GM18907 (cell line): ENCODE measurements at regions not wholly inside any gene's neighbourhood (a gene's known extent, or its start where the extent isn't known, plus 50 kb on each side); places are given as distances from the start of the nearest gene placed in this dataset.
"Not testable (repeated sequence)": the region's sequence is repeated elsewhere in the genome, so short reads cannot be mapped to it uniquely, and the experiment has no call there.

ENCODE experiments used
- ATAC-seq: cut with Tn5 transposase; IDR thresholded peaks from one replicate; pipeline ENCODE4 v1.9.1; 2021; ENCODE audit warnings: mild to moderate bottlenecking, moderate library complexity; ENCODE audit not compliant: unreplicated experiment

DNA sequence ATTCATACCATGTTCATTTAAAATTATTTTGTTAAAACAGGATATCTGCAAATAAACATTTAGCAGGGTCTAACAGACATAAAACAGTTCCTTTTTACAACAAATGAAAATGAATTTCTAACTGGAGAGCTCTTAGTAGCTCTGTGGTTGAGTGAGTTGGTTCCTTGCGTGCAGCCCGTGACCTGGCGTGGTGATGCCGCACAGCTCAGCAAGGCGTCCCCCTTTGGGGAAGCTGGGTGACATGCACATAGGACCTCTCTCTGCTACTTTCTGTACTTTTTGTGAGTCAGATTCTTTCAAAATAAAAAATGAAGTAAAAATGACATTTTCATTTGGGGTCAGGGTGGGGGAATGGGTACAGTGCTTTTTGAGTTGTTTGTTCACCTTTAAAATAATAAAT is 75.9 kb downstream of the NPIPB11 start:
- not testable (repeated sequence) for ATAC-seq

DNA sequence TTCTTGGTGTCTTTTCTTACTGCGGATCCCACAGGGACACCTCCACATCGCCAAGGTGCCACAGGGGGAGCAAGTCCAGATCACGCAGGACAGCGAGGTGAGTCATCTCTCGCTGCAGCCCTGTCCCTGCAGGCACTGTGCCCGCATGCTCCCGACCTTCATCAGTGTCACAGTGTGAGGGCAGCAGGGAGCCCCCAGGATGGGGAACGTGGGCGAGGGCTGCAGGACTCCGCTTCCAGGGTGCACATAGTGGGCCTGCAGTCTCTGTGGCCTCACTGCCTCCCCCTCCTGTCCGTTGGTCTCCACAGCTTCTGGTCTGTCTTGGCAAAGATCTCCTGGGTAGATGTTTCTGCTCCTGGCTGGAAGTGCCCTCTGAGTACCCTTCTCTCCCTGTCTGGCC is 78.0 kb downstream of the NPIPB11 start:
- ATAC-seq, result not testable (repeated sequence)

DNA sequence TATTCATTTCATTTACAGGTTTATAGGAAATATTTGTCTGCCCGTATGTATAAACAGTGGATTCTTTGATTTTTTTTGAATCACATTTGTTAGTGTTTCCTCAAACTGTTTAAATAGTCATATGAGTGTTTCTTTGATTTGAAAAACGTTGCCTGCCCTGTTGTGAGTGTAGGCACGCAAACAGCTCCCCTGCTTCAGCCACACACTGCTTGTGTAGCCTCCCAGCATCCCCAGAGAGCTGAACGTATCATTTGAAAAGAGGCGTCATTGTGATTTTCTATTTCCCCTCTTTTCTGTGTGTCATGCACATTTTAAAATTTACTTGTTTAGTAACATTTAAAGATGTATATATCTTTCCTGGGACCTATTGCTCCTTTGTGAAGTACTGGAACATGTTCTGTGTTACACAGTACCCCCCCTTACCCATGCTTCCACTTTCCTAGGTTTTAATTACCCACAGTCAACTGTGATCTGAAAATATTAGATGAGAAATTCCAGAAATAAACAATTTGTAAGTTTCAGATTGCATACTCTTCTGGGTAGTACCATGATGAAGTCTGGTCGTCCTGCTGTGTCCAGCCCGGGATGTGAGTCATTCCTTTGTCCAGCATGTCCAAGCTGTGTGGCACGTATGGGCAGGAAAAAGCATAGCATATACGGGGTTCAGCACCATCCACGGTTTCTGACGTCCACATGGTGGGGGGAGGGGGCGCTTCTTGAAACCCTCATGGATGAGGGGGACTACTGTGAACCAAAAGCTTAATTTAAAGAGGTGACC is 78.7 kb downstream of the NPIPB11 start:
- ATAC-seq, result not testable (repeated sequence)

DNA sequence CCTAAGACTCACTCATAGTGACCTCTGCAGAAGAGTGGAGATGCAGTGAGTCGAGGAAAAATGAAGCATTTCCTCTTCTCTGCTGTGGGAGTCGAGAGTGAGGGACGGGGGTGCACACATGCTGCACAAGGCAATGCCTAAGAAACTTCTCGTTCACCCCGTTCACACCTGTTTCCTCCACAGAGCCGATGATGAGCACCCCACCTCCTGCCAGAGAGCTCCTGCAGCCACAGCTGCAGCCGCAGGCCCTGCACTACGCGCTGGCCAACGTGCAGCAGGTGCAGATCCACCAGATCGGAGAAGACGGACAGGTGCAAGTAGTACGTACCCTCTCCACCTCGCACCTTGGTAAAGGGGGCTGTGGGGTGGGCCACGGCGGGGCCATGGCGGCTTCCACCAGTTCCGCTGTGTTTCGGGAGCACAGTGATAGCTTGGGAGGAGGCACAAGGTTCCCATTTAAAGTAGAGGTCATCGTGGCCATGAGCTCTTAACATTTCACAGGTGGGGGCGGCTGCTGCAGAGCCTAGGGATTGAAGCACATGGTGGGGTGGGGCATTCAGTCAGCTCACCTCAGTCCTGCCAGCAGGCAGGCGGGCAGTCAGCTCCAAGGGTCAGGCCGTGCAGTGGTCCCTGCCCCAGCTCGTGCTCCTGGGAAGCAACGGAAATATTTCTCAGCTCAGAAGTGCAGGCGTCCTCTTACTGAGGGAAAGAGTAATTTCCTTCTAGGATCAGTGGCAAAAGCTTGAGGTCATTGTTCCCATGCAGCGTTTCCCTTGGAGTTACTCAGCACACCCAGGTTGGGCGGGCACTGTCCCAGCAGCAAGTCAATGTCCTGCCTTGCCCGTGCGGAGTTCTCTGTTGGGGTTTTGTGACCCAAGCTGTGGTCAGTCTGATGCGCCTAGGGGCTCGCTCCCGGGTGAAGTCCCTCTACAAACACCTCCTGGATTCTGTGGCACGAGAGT is 80.1 kb downstream of the NPIPB11 start:
- not testable (repeated sequence) for ATAC-seq

DNA sequence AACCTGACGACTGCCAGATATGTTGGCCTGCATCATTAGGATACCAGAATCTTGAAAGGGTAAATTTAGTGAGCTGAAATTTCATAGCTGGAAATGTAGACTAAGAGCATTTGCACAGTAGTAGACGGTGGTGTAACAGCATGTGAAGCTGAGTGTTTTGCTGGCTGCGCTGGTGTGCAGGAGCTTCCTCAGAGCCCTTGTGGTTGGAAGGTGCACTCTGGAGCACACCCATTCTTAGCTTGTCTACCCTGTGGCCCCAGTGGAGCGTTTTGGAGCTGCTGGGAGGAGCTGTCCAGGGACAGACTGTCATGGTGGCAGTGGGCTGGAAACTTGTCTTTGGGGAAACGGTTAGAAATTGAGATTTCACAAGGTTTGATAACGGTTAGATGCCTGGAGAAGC is 82.8 kb downstream of the NPIPB11 start:
- not testable (repeated sequence) for ATAC-seq

DNA sequence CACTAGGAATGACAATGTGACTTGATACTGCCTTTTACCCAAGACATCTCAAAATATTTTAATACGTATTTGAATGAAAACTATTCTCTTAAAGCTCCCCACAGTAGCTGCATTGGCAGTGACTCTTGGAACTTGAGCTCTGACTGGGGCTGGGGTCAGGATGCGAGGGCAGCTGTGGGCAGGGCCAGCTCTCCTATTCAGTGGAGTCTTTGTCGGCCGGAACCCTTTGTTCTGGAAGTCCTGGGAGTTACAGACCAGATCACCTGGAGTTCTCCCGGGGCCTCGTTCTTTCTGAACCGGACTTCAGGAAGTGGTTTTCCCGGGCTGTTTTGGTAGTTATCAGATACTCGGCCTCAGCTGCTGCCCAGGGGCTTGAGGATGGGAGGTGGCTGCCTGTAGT is 84.9 kb downstream of the NPIPB11 start:
- no peak for ATAC-seq

DNA sequence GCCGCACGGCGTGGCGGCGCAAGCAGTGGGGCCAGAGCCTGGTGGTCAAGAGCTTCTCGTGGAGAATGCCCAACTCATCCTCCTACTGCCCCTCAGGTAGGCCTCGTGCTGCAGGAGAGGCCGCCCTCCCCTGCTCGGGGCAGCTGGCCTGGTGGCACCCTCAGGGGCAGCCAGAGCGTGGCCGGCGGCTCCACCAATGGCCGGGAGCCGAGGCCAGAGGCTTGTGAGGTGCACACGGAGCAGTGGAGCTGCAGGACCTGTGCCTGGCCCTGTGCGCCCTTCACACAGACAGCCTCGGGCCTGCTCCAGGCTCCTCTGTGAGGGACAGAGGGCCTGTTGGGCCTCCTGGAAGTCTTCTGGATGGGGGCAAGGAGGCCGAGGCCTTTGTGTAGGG is 85.5 kb downstream of the NPIPB11 start:
- no peak for ATAC-seq

DNA sequence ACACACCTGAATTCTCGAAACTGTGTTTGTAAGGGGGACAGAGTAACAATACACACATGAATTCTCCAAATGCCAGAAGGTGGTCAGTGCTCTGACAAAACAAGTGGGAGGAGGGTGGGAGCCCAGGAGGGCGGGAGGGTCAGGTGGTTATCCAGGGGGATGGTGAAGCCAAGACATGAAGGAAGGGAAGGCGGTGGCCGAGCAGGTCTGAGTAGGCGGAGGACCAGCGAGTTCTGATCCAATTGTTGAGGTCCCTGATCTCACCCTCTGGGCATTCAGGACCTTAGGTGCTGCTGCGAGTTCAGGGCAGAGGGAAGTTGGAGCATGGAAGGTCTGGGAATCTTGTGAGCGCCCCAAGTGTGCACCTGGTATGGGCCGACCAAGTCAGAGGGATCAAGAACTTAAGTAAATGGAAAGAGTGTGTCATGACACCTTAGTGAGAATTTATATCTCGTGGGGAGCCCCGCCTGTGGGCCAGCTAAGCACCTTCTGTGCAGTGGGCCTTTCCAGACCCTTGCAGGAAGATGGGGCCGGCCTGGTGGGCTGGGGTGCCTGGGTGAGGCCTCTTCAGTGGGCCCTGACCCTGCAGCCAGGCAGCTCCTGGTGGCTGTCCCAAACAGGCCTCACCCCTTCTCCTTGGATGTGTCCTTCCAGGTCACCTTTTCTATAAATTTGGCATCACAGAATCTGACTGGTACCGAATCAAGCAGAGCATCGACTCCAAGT is 86.1 kb downstream of the NPIPB11 start:
- no peak for ATAC-seq

DNA sequence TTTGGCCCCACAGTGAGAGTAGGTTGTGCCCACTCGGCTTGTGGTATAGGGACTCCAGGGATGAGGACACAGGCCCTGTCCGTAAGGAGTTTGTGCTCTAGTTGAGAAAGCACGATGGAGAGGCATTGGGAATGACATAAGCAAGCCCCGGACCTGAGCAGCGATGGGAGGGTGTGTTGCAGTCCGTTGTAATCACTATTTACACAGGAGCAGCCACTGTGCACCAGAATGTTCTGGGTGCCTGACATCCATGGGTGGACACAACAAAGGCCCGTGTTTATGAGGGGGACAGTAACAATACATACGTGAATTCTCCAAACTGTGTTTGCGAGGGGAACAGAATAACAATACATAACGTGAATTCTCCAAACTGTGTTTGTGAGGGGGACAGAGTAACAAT is 86.8 kb downstream of the NPIPB11 start:
- ATAC-seq, result no peak

DNA sequence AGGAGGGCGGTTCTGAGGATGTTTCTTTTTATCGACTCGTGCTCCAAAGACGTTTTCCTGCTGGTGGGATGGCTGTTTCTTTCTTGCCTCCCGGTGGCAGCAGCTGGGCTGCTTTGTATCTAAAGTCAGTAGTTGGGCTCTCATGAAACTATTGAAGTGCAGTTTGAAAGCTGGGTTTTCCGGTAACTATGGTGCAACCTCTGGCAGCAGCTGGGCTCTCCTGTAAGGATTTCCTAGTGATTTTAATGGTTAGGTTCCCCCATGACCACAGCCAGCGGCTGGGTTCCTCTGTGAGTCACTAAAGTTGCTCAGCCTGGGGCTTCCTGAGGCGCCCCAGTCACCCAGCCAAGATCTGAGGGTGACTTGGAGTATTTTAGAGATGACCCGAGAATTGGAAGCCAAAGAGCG is 87.9 kb downstream of the NPIPB11 start:
- not testable (repeated sequence) for ATAC-seq

DNA sequence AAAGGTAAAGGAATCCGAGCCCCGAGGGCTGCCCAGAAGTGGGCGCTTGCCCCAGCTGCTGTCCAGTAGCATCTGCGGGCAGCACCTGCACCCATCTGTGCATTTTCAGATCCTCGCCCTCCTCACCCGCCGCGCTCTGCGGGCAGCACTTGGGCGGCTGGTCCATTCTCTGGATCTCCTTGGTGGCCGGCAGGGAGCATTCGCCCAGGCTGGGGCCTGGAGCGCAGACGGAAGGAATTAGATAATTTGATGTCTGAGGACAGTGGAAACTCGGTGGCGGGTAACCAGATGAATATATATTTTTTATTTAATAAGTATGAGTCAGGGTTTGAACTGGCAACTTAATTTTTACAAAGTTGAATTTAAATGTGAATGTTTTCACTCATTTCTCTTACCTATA is 88.5 kb downstream of the NPIPB11 start:
- ATAC-seq, result no peak

DNA sequence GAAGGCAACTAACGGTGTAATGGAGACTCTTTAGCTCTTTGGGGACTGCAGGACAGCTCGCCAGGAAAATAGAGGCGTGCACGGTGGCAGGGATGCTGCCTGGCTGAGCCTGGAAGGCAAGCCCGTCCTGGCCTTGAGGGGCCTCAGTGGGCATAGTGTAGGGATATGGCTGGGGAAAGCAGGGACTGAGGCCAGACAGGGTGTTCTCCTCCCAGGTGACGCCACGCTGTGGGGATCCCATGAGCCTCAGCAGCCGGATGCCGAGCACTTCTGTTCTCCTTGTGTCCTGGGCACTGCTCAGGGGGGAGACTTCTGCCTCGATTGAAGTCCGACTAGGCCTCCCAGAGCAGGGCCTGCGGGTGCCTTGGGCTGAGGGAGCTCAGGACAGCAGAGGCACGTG is 89.2 kb downstream of the NPIPB11 start:
- ATAC-seq, result no peak

DNA sequence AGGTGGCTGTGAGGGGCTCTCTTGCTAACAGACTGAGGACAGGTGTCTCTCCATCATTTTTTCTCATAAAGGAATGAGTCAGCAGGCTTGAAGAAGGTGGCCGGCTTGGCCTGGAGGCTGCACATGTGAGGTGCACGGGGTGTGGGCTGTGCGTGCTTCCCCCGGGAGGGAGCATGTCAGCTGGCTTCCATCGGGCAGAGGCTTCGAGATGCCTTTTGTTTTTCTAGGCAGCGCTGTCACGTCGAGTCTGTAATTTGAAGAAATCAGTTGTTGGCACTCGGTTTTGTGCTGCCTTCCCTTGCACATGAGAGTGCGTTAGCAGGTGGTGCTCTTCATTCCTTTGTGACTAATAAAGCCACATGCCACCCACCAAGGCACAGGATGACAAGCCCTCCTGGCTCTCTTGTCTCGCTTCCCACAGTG is 89.7 kb downstream of the NPIPB11 start:
- no peak for ATAC-seq

DNA sequence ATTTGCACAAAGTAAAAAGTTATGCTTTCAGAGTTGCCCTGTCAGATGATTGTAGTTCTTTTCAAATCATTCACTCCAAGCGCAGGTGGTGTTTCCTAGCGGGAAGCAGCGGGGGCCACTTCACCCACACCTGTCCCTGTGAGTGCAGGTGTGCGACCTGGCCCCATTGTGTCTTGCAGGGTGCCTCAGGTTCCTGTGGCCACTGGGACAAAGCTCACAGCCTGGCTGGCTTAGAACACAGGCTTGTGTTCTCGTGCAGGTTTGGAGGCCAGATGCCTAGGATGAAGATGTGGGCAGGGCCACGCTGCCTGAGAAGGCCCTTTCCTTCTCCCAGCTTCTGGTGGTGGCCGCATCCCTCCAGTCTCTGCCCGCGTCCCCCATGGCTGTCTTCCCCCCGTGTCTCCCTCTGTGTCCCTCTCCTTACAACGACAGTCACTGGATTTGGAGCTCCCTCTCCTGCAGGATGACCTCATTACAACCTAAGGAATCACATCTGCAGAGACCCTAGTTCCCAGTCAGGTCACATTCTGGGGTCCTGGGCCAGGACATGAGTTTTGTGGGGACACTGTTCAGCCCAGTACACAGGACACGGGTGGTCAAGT is 90.5 kb downstream of the NPIPB11 start:
- no peak for ATAC-seq

DNA sequence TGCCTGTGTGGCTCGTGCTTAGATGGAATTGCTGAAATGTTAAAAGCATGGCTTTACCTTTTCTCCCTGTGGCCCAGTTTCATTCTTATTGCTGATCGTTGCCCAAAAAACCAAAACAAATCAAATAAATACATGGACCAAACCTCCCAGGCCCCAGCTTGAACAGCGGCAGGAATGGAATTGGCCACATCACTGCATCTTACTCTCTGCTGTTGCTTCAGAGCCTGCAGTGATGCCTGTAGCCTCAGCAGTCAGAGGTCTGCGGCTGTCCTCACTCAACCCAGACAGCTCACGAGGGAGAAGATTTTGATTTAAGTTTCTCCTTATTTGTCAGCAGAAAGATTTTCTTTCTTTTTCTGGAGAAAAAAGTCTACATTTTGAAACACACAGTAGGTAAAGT is 91.5 kb downstream of the NPIPB11 start:
- ATAC-seq, result no peak

DNA sequence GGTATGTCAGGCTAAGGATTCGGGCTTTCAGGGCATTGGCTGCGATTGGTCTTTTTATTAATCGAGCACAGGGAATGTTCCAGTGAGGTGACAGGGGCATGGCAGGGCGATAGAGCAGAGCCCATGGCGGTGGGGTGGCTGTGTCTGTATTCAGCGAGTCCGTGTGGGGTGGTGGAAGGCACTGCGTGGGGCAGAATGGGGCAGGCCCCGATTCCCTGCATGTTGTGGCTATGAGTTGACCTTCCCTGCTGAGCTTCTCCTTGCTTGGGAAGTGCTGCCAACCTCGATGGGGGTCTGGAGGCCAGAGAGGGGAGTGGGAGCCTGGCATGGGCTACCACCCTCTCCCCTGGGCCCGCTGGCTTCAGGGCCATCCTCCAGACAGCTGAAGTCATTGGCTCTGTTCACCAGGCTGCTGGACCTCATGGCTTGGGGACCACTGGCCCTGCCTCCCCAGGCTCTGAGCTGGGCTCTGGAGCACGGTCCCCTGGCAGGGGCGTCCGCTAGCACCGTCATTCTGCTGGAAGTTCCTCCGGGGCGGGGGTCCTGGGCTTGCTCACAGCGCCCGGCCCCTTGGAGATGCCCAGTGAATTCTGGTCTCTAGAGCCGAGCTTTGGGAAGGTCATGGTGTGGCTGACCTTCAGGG is 92.1 kb downstream of the NPIPB11 start:
- no peak for ATAC-seq

DNA sequence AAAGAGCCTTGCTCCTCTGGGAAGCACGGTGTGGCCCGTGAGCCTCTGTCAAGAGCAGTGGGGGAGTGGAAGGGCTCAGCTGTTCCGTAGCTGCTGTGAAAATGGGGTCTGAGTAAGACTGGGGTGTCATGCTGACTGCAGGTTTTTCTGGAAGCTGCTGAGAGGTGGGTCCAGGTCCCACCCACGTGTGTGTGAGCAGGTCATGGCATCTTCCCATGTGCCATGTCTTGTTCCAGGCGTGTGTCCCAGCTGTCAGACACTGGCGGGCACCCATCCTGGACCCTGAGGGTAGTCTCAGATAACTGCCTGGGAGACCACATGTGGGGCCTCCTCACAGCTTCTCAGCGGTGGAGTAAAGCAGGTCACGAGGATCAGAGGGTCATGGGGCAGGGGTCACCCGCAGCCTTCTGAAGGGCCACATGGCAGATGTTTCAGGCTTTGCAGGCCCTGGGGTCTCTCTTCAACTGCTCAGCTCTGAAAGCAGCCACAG is 92.9 kb downstream of the NPIPB11 start:
- no peak for ATAC-seq

DNA sequence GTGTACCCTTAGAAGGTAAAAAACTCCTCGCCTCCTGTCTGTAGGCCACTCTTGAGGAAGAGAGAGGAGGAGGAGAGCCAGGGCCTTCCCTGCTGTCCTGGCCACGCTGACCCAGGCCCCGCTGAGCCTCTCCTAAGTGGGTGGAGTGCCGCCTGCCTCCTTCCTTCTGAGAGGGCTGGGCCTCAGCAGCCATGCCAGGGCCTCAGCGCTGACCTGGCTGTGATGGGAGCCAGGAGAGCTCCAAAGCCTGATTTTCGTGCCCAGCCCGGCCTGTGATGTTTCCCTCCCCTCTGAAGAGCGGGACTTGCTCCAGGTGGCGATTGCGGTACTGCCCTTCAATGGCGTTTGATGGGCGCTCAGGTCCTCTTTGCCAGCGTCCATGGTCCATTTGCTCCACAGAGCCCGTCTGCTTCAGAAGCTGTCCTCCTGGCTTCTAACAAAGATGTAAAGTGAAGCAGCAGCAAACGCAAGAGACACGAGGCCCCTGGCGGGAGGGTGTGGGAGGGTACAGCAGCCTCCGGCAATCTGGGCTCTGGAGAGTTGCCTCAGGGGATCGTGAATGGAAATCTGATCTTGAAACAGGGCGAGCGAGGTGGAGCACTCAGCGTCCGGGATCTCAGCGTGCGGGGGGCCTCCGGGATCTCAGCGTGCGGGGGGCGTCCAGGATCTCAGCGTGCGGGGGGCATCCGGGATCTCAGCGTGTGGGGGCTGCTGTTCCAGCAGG is 93.5 kb downstream of the NPIPB11 start:
- ATAC-seq, result no peak

DNA sequence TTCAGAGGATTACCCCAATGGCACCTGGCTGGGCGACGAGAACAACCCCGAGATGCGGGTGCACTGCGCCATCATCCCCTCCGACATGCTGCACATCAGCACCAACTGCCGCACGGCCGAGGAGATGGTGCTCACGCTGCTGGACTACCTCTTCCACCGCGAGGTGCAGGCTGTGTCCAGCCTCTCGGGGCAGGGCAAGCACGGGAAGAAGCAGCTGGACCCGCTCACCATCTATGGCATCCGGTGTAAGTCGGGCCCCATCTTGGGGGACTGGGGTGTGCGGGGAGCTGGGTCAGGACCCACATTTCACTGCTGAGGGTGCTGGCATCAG is 94.2 kb downstream of the NPIPB11 start:
- not testable (repeated sequence) for ATAC-seq
